ENCODE measurements at regions not wholly inside any gene's neighbourhood (a gene's known extent, or its start where the extent isn't known, plus 50 kb on each side); places are given as distances from the start of the nearest gene placed in this dataset.

DNA sequence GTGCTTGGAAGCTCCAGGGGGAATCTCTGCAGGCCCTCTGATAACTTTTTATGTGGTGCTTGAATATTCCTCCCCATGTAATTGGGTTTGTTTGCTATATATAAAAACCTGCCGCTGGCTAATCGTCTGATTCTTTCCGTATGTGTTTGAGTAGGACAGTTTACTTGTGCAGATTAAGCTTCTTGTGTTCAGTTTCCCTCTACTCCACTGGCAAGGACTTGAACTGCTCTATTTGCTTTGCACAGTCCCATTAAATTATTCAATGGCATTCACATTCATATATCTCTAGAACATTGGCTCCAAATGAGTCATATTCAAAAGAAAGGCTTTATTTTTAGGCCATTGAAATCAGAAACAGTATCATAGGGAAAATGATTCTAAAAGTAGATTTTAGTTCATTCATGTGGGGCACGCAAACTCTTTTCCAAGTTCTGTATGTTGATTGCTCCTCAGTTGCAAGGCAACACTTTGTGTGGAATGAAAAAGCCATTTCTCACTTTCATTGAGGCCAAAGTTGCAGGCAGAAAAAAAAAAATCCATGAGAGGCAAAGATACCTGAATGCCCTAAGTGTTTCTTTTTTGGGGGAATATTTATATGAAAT is 1682.3 kb upstream of the PIK3C3 start:
- no peaks in the 10 kb centered on the region for H3K4me1 ChIP-seq
- H3K36me3 ChIP-seq (ENCODE audit: low read depth, missing control alignments) = no peaks in the 10 kb centered on the region
- no peak overlapping the region for H3K27ac ChIP-seq
- no peak overlapping the region for H3K4me3 ChIP-seq
- TF ChIP-seq POLR2A (IDR thresholded peaks at IDR 0.05) = no peak
- TF ChIP-seq, protein P1, sequence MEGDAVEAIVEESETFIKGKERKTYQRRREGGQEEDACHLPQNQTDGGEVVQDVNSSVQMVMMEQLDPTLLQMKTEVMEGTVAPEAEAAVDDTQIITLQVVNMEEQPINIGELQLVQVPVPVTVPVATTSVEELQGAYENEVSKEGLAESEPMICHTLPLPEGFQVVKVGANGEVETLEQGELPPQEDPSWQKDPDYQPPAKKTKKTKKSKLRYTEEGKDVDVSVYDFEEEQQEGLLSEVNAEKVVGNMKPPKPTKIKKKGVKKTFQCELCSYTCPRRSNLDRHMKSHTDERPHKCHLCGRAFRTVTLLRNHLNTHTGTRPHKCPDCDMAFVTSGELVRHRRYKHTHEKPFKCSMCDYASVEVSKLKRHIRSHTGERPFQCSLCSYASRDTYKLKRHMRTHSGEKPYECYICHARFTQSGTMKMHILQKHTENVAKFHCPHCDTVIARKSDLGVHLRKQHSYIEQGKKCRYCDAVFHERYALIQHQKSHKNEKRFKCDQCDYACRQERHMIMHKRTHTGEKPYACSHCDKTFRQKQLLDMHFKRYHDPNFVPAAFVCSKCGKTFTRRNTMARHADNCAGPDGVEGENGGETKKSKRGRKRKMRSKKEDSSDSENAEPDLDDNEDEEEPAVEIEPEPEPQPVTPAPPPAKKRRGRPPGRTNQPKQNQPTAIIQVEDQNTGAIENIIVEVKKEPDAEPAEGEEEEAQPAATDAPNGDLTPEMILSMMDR (IDR thresholded peaks at IDR 0.05) = no peak
- WGBS, 2 donors = 37 to 49% methylated on average over 4 of the region's 4 CpGs
- intact Hi-C loops (cut with DNase I; ENCODE audit: low total_unique reads) = no loop called here
- no peak for DNase-seq
- no peaks in the 10 kb centered on the region for H3K9me3 ChIP-seq
- no peaks in the 10 kb centered on the region for H3K27me3 ChIP-seq

DNA sequence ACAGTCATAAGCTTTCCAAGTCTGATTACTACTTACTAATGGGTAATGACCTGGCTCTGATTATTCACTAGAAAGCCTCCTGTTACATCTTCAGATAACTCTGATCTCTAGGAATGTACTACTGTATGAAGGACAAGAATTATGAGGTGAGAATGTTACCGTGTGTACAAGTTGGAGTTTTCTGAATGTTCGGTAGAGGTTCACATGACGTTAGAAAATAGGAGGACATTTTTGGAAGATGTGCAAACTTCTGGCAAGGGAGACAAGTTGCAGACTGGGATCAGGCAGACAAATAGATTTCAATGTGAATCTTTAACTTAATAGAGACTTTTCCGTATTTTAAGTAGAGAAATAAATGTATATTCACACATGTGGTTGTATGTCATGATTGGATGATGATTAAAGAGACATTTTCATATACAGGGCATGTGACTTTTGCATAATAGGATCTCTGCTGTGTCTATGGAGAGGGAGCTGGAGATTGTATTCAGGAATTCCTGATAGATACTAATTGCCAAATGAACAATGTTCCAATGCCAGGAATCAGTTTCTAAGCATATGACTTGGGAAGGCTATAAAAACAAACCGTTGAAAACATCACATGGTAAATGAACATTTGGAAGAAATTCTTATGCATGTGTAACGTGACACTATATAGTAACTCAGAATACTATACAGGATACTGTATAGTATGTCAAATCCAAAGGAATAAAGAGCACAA is 1695.8 kb upstream of the PIK3C3 start:
- Histone ChIP-seq H3K27me3 (no peaks in the 10 kb centered on the region), H3K36me3 (ENCODE audit: low read depth, missing control alignments) (no peaks in the 10 kb centered on the region), H3K4me1 (no peaks in the 10 kb centered on the region), H3K9me3 (no peaks in the 10 kb centered on the region), H3K4me3 (no peak overlapping the region), H3K27ac (no peak overlapping the region)
- no peak for DNase-seq
- TF ChIP-seq POLR2A (IDR thresholded peaks at IDR 0.05) = no peak
- TF ChIP-seq, protein P1 (IDR thresholded peaks at IDR 0.05) = no peak
- WGBS, 2 donors = 52 to 63% methylated on average over 6 of the region's 6 CpGs
- intact Hi-C loops (cut with DNase I; ENCODE audit: low total_unique reads) = no loop called here

DNA sequence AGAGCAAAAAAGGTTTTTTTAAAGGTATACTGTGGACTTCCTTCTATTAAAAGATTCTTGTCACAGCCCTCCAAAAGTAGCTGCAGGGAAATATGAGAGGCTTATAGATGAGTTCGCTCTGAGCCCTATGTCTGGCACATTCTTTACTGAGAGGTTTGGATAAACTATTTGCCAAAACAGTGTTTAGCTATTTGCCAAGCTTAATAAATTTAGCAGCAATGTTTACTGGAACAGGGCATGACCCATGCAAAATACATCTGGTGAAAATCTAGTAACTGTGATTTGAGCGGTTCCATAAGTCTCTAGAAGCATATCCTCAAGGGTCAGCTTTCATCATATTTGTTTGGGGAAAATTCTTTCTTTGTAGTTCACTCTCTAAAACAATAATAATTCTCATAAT is 1696.7 kb upstream of the PIK3C3 start:
- no peaks in the 10 kb centered on the region for H3K27me3 ChIP-seq
- WGBS, 2 donors = 45 to 55% methylated on average over 2 of the region's 2 CpGs
- no peak overlapping the region for H3K4me3 ChIP-seq
- no peaks in the 10 kb centered on the region for H3K36me3 ChIP-seq (ENCODE audit: low read depth, missing control alignments)
- no peak for DNase-seq
- intact Hi-C loops (cut with DNase I; ENCODE audit: low total_unique reads) = no loop called here
- no peak overlapping the region for H3K27ac ChIP-seq
- no peaks in the 10 kb centered on the region for H3K4me1 ChIP-seq
- no peaks in the 10 kb centered on the region for H3K9me3 ChIP-seq
- TF ChIP-seq, protein P1 (IDR thresholded peaks at IDR 0.05) = no peak
- TF ChIP-seq POLR2A (IDR thresholded peaks at IDR 0.05) = no peak

DNA sequence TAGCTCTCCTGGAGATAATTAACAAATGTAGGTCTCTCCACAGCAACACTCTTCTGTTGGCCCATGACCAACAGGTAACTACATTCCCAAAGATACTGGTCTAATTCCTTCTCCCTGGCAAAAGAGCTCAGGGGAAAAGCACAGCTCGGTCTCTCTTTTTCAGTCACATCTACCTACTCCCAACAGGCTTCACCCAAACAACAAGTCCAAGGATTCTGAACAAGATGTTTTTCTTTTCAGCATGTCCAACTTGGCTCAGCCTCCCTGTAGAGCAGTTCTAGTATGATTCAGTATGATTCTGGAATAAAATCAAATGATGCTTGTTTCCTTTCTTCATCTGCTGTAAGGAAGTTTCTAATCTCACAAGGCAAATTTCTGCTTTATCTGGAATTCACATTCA is 1704.8 kb upstream of the PIK3C3 start:
- Histone ChIP-seq H3K4me3 (no peak overlapping the region), H3K27ac (no peak overlapping the region), H3K4me1 (no peaks in the 10 kb centered on the region), H3K36me3 (ENCODE audit: low read depth, missing control alignments) (no peaks in the 10 kb centered on the region), H3K27me3 (no peaks in the 10 kb centered on the region), H3K9me3 (no peaks in the 10 kb centered on the region)
- TF ChIP-seq, protein P1 (IDR thresholded peaks at IDR 0.05) = no peak
- TF ChIP-seq POLR2A (IDR thresholded peaks at IDR 0.05) = no peak
- no peak for DNase-seq
- WGBS, 2 donors = 43 to 71% methylated on average over 1 of the region's 1 CpG
- intact Hi-C loops (cut with DNase I; ENCODE audit: low total_unique reads) = no loop called here

Data from testis (tissue), 2 donors.